NOMO-1 treated with dmso at 0.1 percent for 144 hours (cell line): ENCODE measurements at regions not wholly inside any gene's neighbourhood (a gene's known extent, or its start where the extent isn't known, plus 50 kb on each side); places are given as distances from the start of the nearest gene placed in this dataset.
A peak's percentile ranks its signal among the peaks of the same experiment; 100 is the strongest.
"Not testable (repeated sequence)": the region's sequence is repeated elsewhere in the genome, so short reads cannot be mapped to it uniquely, and the experiment has no call there.

Source experiments
- DNase-seq: peaks from one replicate; lab custom pipeline; 2025; ENCODE audit not compliant: unreplicated experiment; lab: John Stamatoyannopoulos, UW

DNA sequence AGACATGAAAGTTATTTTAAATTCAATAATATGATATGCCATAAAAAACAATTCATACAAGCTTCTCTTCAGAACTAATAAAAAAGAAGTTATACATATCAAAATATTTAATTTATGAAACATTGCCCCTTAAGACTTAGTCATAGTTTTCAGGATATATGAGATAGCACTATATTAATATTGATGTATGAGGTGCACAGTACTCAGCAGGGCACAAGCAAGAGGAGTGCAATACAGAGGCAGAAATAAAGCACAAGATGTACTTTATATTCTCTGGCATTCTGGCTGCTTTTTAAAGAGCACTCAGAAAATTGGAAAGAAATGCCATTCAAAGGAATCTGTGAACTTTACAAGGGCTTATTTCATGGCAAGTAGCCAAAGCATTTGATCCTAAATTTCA is 274.9 kb downstream of the CPXCR1 start:
- DNase-seq: no peak

DNA sequence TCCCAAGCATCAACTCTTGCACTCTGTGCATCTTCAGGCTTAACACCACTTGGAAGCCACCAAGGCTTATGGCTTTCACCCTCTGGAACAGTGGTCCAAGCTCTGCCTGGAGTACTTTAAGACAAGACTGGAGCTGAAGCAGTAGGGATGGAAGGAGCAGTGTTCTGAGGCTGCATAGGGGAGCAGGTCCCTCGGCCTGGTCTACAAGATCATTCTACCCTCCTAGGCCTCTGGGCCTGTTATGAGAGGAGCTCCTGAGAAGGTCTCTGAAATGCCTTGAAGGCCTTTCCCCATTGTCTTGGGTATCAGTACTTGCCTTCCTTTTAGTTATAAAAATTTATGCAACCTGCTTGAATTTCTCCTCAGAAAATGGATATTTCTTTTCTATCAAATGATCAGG is 286.7 kb downstream of the CPXCR1 start:
- no peak for DNase-seq

DNA sequence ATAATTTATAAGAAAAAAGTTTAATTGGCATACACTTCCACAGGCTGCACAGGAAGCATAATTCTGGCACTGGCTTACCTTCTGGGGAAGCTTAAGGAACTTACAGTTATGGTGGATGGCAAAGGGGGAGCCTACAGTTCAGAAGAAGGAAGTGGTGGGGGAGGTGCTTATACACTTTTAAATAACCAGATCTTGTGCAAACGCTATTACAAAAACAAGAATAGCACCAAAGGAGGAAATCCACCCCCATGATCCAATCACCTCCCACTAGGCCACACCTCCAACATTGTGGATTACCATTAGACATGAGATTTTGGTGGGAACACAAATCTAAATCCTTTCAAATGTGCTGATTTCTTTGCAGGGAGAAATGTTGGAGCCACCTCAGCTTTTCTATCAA is 287.7 kb downstream of the CPXCR1 start:
- peak; percentile 60 for DNase-seq

DNA sequence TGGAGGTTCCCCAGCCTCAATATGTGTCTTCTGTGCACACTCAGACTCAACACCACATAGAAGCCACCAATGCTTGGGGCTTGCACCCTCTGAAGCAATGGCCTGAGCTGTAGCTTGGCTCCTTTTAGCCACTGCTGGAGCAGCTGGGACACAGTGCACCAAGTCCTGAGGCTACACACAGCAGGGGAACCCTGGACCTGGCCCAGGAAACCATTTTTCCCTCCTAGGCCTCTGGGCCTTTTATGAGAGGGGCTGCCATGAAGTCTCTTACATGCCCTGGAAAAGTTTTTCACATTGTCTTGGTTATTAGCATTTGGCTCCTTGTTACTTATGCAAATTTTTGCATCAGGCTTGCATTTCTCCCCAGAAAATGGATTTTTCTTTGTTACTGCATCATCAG is 306.2 kb downstream of the CPXCR1 start:
- no peak for DNase-seq

DNA sequence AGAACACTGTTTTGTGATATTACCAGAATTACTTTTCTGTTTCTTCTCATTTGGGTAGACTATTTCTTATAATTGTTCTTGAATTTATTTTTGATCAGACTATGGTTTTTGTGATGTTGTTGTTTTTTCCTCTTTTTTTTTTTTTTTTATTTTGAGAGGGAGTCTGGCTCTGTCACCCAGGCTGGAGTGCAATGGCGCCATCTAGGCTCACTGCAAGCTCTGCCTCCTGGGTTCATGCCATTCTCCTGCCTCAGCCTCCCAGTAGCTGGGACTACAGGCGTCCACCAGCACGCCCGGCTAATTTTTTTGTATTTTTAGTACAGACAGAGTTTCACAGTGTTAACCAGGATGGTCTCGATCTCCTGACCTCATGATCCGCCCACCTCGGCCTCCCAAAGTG is 352.6 kb downstream of the CPXCR1 start:
- not testable (repeated sequence) for DNase-seq

DNA sequence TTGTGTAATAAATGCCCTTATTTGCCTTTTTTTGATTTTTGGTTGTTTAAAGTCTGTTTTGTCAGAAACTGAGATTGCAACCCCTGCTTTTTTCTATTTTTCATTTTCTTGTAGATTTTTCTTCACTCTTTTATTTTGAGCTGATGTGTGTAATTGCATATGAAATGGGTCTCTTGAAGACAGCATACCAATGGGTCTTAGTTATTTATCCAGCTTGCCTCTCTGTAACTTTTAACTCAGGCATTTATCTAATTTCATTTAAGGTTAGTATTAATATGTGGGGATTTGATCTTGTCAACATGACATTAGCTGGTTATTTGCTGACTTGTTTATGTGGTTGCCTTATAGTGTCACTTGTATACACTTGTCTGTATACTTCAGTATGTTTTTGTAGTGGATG is 378.0 kb downstream of the CPXCR1 start:
- DNase-seq: no peak
